SK-N-MC (cell line): ENCODE measurements at regions not wholly inside any gene's neighbourhood (a gene's known extent, or its start where the extent isn't known, plus 50 kb on each side); places are given as distances from the start of the nearest gene placed in this dataset.

Source experiments
- DNase-seq: peaks from one replicate; pipeline ENCODE4 v3.0.0-alpha.2; 2011; ENCODE audit warnings: low read depth, low spot score
- H3K27ac ChIP-seq: fragments of 200-600 bp; sonication (generic); 2 replicates; pipeline ENCODE4 v1.5.1; 2016; ENCODE audit warnings: mixed run types
- H3K36me3 ChIP-seq: fragments of 200-600 bp; sonication (generic); 2 replicates; pipeline ENCODE4 v1.6.1; 2017; ENCODE audit warnings: antibody characterized with exemption, low read length, mixed read lengths; ENCODE audit not compliant: insufficient read depth
- H3K4me3 ChIP-seq: fragments of 200-600 bp; sonication (generic); 2 replicates; pipeline ENCODE4 v1.5.1; 2016
- H3K9ac ChIP-seq: fragments of 200-600 bp; sonication (generic); 2 replicates; pipeline ENCODE4 v1.8.0; 2017; ENCODE audit warnings: mixed run types, mixed read lengths; ENCODE audit not compliant: insufficient read length
- H3K9me3 ChIP-seq: fragments of 200-600 bp; sonication (generic); 2 replicates; pipeline ENCODE4 v1.6.1; 2017; ENCODE audit warnings: low read depth, mild to moderate bottlenecking, antibody characterized with exemption, low read length, moderate library complexity, mixed read lengths
- EZH2 ChIP-seq: fragments of 200-600 bp; sonication (generic); IDR thresholded peaks from one replicate; pipeline ENCODE4 v1.6.1; 2017; ENCODE audit warnings: antibody characterized with exemption
- FOXP2 ChIP-seq: optimal IDR thresholded peaks from 2 replicates; pipeline ENCODE3; 2011; ENCODE audit warnings: mild to moderate bottlenecking, moderate library complexity; ENCODE audit not compliant: insufficient read depth; ENCODE audit errors: extremely low read length, control extremely low read depth
- POLR2AphosphoS5 ChIP-seq: IDR thresholded peaks from 2 replicates; pipeline ENCODE4 v1.6.1; 2012; ENCODE audit warnings: mild to moderate bottlenecking, low read depth, low read length, borderline replicate concordance

DNA sequence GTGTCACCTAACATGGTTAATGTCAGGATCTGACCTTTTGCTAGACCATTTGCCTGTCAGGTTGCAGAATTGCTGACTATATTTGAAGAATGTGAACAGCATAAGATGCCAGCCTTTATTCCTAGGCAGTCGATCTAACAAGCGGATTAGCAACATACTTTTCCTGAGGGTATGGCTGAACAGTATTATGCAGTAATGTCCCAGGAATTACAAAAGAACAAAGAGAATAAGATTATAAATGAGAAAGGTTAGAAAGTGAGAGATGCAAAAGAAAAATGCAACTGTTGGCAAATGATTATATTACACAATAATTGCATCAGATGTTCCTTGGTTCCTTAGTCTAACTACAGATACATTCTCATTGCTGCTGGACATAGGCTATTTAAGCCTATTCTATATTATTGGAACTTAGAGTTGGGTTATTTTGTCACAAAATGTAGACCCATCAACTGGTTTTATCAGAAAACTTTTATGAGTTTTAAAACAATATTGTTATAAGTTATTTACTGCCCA lies 647.1 kb upstream of the CRIM1 start:
- no peaks in the 10 kb centered on the region for H3K9me3 ChIP-seq
- H3K36me3 ChIP-seq = no peaks in the 10 kb centered on the region
- no peak for TF ChIP-seq EZH2
- TF ChIP-seq FOXP2 = no peak
- TF ChIP-seq POLR2AphosphoS5 = no peak
- H3K27ac ChIP-seq = no peak overlapping the region
- no peak overlapping the region for H3K4me3 ChIP-seq
- no peak overlapping the region for H3K9ac ChIP-seq
- DNase-seq = no peak

DNA sequence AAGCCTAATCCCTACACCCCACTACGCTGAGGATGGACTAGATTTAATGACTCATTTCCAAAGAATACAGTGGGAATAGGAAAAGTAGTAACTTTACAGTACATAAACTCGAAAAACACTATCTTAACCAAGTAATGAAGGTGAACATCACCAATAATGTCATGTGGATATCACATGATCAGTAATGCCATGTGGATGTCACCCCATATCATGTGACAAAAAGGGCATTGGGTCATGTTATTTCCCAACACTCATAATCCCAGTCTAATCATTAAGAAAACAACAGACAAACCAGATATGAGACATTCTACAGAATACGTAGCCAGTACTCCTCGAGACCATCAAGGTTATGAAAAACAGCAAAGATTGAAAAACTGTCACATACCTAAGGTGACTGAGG lies 667.3 kb upstream of the CRIM1 start:
- DNase-seq = no peak
- no peaks in the 10 kb centered on the region for H3K36me3 ChIP-seq
- no peak overlapping the region for H3K9ac ChIP-seq
- no peak overlapping the region for H3K4me3 ChIP-seq
- no peaks in the 10 kb centered on the region for H3K9me3 ChIP-seq
- no peak overlapping the region for H3K27ac ChIP-seq
- TF ChIP-seq POLR2AphosphoS5 (no peak), EZH2 (no peak)

DNA sequence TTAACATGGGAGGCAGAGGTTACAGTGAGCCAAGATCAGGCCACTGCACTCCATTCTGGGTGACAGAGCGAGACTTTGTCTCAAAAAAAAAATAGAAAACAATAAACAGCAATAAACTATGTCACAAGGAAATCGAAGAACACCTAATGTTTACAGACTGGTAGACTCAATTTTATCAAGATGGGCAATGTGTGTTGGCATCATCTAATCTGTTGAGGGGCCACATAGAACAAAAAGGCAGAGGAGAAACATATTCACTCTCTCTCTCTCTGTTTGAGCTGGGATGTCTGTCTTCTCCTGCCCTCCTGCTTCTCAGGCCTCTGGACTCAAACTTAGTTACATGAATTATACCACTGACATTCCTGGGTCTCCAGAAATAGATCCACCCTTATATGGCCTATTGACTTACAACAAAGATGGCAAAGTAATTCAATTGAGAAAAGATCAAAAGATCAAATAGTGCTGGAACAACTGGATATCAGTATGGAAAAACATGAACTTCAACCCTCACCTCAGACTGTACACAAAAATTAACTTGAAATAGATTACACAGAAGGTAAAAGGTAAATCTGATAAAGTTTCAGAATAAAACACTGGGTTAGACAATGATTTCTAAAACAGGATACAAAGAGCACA lies 703.8 kb upstream of the CRIM1 start:
- H3K9me3 ChIP-seq = no peaks in the 10 kb centered on the region
- TF ChIP-seq POLR2AphosphoS5 = no peak
- no peak for TF ChIP-seq FOXP2
- no peak for TF ChIP-seq EZH2
- no peaks in the 10 kb centered on the region for H3K36me3 ChIP-seq

DNA sequence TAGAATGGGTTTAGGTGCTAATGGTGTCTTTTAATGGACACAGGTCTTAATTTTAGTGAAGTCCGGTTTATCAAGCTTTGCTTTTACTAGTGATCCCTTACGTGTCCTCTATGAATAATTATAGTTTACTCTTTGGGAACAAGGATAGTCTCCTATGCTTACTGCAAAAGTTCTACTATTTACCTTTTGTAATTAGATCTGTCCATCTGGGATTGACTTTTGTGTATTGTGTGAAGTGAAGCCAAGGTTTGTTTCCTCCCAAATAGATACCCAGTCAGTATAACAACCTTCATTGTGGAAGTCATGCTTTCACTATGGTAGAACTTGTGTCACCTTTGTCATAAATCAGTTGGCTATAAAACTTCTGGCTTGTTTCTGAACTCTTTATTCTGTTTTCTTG lies 740.9 kb upstream of the CRIM1 start:
- TF ChIP-seq POLR2AphosphoS5 = no peak
- no peak for TF ChIP-seq EZH2
- TF ChIP-seq FOXP2 = no peak
- DNase-seq = no peak
- Histone ChIP-seq H3K36me3 (no peaks in the 10 kb centered on the region), H3K27ac (no peak overlapping the region), H3K9me3 (no peaks in the 10 kb centered on the region), H3K4me3 (no peak overlapping the region), H3K9ac (no peak overlapping the region)

More for the DNA sequence above, 703.8 kb upstream of the CRIM1 start:
- no peak overlapping the region for H3K9ac ChIP-seq
- DNase-seq = no peak
- H3K4me3 ChIP-seq = no peak overlapping the region
- H3K27ac ChIP-seq = no peak overlapping the region

DNA sequence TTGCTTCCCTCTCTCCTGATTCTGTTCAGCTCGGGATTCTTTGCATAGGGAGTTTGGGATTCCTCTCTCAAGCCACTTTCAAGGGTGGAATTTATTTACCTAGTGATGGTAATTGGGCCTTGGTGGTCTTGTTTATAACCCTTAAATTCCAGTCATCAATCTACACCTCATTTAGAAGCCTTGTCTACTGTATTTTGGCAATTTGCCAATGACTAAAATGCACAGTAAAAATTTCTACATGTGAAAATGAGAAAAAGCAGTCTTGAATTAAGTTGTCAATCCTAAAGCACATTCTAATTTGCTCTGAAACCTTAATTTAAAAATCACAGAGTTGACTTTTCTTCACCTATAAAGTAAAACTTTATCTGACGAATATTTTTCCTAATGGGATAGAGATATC lies 749.2 kb upstream of the CRIM1 start:
- Histone ChIP-seq H3K9me3 (no peaks in the 10 kb centered on the region), H3K9ac (no peak overlapping the region), H3K4me3 (no peak overlapping the region), H3K36me3 (no peaks in the 10 kb centered on the region), H3K27ac (no peak overlapping the region)
- no peak for DNase-seq
- TF ChIP-seq EZH2 = no peak
- TF ChIP-seq POLR2AphosphoS5 = no peak
- no peak for TF ChIP-seq FOXP2

DNA sequence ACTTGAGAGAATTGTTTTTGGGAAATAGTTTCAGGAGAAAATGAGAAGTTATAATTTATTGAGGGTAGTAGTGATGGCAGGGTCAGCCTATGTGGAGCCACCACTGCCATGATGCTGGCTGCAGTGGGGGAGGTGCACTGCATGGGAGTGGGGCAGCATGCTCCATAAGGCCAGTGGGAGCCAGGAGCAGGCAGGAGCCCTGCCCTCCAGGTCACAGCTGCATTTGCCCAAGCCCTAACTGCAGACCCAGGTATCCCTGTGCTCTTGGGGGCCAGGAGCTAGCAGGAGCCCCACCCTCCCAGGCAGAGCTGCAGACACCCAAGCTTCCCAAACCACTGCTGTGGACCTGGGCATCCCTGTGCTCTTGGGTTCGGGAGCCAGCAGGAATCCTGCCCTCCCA lies 757.3 kb upstream of the CRIM1 start:
- no peak overlapping the region for H3K27ac ChIP-seq
- no peak for DNase-seq
- H3K9me3 ChIP-seq = no peaks in the 10 kb centered on the region
- no peaks in the 10 kb centered on the region for H3K36me3 ChIP-seq
- no peak for TF ChIP-seq EZH2
- no peak for TF ChIP-seq POLR2AphosphoS5
- no peak for TF ChIP-seq FOXP2
- H3K4me3 ChIP-seq = no peak overlapping the region
- no peak overlapping the region for H3K9ac ChIP-seq

DNA sequence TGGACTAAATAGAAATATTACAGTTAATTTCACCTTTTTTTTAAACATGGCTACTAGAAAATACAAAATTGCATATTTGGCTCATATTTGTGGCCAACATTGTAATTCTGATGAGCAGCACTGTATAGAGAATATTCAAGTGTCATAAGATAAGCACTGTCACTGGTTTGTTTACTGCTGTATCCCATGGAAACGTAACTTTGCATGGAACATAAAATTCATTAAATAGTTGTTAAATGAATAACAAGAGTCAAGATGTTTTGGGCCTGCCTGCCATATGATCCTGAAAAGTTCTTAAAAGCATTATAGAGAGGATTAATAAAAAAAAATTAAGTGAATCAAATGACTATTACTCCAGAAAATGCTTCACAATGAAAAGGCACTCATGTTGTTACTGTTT lies 763.7 kb upstream of the CRIM1 start:
- no peak for DNase-seq
- TF ChIP-seq POLR2AphosphoS5 = no peak
- no peak for TF ChIP-seq FOXP2
- no peak for TF ChIP-seq EZH2
- Histone ChIP-seq H3K36me3 (no peaks in the 10 kb centered on the region), H3K9ac (no peak overlapping the region), H3K9me3 (no peaks in the 10 kb centered on the region), H3K4me3 (no peak overlapping the region), H3K27ac (no peak overlapping the region)

DNA sequence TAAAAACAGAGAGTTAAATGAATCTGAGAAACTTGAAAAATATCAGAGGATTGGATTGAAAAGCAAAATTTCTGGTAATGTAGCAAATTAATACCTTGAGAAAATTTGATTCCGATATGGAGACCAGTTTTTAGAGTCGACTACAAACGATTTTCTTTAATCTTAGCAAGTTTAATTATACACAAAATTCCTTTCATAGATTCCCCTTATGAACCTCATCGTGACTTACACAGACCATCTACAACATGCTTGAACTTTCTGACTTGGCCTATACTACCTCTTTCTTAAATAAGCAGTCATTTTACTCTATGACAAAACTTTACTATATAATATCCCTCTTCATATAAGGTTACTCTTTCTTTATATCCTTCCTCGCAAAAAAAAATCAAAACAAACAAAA lies 769.6 kb upstream of the CRIM1 start:
- Histone ChIP-seq H3K27ac (no peak overlapping the region), H3K4me3 (no peak overlapping the region), H3K9me3 (peaks cover 3% of the 10 kb centered on the region; the same call in 1 of the 2 replicates), H3K36me3 (no peaks in the 10 kb centered on the region), H3K9ac (no peak overlapping the region)
- no peak for DNase-seq
- no peak for TF ChIP-seq POLR2AphosphoS5
- TF ChIP-seq FOXP2 = no peak
- no peak for TF ChIP-seq EZH2

DNA sequence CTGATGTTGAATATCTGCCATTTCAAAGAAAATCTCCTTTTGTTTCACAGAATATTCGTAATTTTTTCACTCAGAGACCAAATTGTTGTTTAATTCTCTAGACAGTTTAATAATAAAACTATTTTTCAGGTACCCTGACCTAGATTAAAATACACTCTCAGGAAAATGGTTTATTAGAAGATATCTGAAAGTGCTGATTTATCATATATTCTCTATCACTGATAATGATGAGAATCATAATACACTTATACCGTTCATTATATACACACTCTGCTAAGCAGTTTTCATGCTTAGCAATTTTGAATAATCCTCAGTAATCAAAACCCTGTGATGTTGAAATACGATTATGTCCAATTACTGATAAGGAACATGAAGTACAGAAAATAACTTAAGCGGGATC lies 772.9 kb upstream of the CRIM1 start:
- H3K27ac ChIP-seq = no peak overlapping the region
- TF ChIP-seq EZH2 (no peak), FOXP2 (no peak), POLR2AphosphoS5 (no peak)
- DNase-seq = no peak
- no peak overlapping the region for H3K4me3 ChIP-seq
- H3K9me3 ChIP-seq = peaks cover 3% of the 10 kb centered on the region; the same call in 1 of the 2 replicates
- H3K36me3 ChIP-seq = no peaks in the 10 kb centered on the region
- no peak overlapping the region for H3K9ac ChIP-seq
